ENCODE measurements at regions not wholly inside any gene's neighbourhood (a gene's known extent, or its start where the extent isn't known, plus 50 kb on each side); places are given as distances from the start of the nearest gene placed in this dataset.

GRCh38 chr18:5632041-5632440 lies 88.2 kb upstream of the EPB41L3 start:
- DNase-seq: no peak

- no peak for DNase-seq
Measured at GRCh38 chr18:5630900-5631413, 87.2 kb upstream of the EPB41L3 start.

GRCh38 chr18:5630057-5630899 lies 86.5 kb upstream of the EPB41L3 start:
- peak; percentile 91 for DNase-seq

GRCh38 chr18:5628512-5629255 lies 84.9 kb upstream of the EPB41L3 start:
- DNase-seq: no peak

GRCh38 chr18:5627776-5628511 lies 84.1 kb upstream of the EPB41L3 start:
- peak; percentile 55 for DNase-seq

GRCh38 chr18:5626130-5626880 lies 82.5 kb upstream of the EPB41L3 start:
- DNase-seq: no peak

- DNase-seq: no peak
Measured at GRCh38 chr18:5625076-5625475, 81.3 kb upstream of the EPB41L3 start.

- DNase-seq: no peak
Measured at GRCh38 chr18:5622905-5623304, 79.1 kb upstream of the EPB41L3 start.

GRCh38 chr18:5620289-5620688 lies 76.5 kb upstream of the EPB41L3 start:
- no peak for DNase-seq

- DNase-seq: no peak
Measured at GRCh38 chr18:5619376-5619775, 75.6 kb upstream of the EPB41L3 start.

- no peak for DNase-seq
Measured at GRCh38 chr18:5618047-5618688, 74.4 kb upstream of the EPB41L3 start.

GRCh38 chr18:5611221-5611620 lies 67.4 kb upstream of the EPB41L3 start:
- DNase-seq: no peak

- DNase-seq: no peak
Measured at GRCh38 chr18:5608846-5609245, 65.0 kb upstream of the EPB41L3 start.

- no peak for DNase-seq
Measured at GRCh38 chr18:5606951-5607350, 63.2 kb upstream of the EPB41L3 start.

GRCh38 chr18:5604778-5605177 lies 61.0 kb upstream of the EPB41L3 start:
- no peak for DNase-seq

GRCh38 chr18:5603153-5603552 lies 59.4 kb upstream of the EPB41L3 start:
- no peak for DNase-seq

- no peak for DNase-seq
Measured at GRCh38 chr18:5601188-5601624, 57.4 kb upstream of the EPB41L3 start.

- peak; percentile 66 for DNase-seq
Measured at GRCh38 chr18:5600378-5601071, 56.7 kb upstream of the EPB41L3 start.

- DNase-seq: no peak
Measured at GRCh38 chr18:5596585-5596984, 52.8 kb upstream of the EPB41L3 start.
